ENCODE measurements at regions not wholly inside any gene's neighbourhood (a gene's known extent, or its start where the extent isn't known, plus 50 kb on each side); places are given as distances from the start of the nearest gene placed in this dataset.

DNA sequence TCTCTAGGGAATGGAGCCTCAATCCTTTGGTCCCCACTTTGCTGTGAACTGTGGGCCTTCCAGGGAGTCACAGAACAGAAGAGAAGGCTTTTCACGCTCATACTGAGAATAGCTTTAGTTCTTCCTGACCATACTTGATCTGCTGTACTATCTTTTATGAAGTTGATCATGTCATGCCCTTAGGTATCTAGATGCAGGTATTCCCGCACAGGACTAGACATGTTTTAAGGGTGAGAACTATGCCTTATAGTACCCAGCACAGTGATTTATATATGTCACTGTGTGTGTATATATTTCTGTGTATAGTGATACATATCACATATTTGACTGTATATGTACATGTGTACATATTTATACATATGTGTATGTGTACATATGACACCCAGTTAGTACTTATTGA lies 358.4 kb upstream of the SEMA6D start:
- TF ChIP-seq GATA3 (IDR thresholded peaks at IDR 0.05; ENCODE audit: low read depth, low read length) (no peak), GATA2 (IDR thresholded peaks at IDR 0.05; ENCODE audit: low read depth, low read length) (no peak)
